LoVo (cell line): ENCODE measurements at regions not wholly inside any gene's neighbourhood (a gene's known extent, or its start where the extent isn't known, plus 50 kb on each side); places are given as distances from the start of the nearest gene placed in this dataset.

Experiments used
- DNase-seq: peaks from one replicate; pipeline ENCODE4 v3.0.0-alpha.2; 2016; ENCODE audit warnings: low spot score

DNA sequence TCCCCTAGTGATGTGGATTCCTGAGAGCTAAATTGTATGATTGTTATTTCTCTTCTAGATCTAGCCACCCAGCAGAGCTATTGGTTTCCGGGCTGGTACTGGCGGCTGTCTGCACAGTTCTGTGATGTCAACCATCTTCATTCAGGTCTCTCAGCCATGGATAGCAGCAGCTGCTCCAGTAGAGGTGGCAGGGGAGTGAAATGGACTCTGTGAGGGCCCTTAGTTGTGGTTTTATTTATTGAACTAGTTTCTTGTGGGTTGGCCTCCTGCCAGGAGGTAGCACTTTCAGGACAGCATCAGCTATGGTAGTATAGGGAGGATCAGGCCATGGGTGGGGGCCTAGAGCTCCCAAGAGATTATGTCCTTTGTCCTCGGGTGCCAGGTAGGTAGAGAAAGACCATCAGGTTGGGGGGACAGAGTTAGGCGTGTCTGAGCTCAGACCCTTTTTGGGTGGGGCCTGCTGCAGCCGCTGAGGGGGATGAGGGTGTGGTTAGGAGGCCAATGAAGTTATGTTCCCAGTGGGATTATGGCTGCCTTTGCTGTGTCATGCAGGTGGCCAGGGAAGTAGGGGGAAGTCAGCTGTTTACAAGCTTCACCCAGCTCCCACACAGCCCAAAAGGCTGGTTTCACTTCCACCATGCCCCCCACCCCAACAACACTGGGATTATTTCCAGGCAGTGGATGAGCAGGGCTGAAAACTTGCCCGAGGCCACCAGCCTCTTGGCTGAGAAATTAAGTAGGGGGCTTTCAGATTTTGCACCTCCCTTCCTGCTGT, 55.1 kb upstream of the RGS4 start:
- DNase-seq, result peak; percentile 38

DNA sequence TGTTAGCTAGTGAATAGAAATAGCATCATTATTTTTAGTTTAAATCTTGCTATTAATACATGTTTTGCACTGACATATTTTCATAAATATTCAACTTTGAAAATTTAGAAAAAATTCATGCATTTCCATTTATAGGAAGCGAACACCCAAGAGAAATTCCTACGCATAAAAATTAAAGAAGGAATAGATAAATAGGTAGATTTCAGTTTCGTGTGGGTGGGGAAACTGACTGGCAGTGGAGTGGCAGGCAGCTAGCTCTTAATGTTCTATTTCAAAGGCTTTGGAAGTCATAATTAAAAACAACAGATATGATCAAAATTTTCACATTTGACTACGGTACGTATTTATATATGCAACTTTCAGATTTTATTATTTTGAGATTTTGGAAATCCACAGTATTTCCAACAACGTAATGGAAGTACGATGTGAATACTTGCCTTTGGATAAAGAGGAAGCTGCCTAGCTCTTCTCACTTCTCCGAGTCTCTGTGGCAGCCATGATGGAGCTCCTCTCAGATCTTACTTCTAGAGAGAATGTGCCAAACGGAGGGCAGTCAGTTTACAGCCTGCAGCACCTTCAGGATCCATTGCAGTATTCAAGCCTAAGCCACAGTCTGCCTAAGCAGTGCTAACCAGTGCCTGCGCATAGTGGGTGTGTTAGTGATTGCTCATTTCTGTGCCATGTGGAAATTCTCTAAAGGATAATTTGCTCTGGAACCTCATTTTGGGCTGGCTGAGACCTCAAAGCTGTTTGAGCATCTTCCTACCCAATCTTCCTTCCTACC, 62.9 kb upstream of the RGS4 start:
- DNase-seq, result no peak

DNA sequence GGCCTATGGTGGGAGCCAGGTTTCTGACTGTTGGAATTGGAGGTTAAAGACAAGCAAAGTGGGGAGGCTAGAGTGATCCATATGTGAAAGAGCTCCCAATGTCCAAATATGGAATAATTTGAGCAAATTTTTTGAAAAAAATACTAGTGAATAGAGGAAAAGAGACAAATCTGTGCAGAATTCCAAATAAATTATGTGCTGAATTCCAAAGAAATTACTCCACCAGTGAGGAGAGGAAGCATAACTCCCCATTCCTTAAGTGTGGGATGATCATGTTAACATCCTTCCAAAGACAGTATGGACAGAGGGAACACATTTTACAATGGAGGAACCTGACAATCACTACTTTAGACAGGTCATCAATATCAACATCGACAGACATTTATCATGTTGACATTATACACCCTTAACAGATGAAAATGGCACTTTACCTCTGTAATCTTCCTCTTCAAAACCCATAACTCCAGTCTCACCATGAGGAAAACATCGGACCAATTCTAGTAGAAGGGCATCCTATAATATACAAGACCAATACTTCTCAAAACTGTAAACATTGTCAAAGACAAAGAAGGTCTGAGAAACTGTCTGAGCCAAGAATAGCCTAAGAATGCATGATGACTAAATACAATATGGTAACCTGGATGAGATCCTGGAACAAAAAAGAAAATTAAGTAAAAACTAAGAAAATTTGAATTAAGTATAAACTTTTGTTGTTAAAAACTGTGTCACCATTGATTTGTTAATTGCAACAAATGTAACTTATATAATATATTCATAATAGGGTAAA, 71.5 kb upstream of the RGS4 start:
- no peak for DNase-seq

DNA sequence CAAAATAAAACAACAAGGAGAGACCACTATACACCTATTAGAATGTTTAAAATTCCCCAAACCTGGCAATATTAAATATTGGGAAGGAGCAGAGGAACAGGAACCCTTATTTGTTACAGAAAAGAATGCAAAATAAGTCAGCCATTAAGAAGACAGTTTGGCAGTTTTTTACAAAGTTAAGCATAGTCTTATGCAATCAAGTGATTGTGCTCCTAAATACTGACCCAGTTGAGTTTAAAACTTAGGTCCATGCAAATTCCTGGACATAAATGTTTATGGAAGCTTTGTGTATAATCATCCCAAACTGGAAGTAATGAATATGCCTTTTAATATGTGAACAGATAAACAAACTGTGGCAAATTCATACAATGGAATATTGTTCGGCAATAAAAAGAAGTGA, 72.9 kb upstream of the RGS4 start:
- no peak for DNase-seq

DNA sequence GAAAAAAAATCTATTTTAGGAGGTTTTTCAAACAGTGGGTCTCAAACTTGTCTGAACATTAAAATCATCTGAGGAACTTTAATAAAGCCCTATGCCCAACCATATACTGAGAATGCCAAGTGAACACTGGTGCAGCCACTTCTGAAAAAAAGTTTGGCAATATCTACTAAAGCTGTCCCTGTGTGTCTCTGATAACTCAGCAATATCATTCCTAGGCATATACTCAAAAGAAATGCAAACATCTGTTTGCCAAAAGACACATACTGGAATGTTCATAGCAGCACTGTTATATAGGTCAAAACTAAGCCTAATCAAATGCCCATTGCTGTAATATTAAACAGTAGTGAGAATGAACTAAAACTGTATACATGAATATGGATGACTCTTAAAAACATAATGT, 74.2 kb upstream of the RGS4 start:
- DNase-seq, result no peak

DNA sequence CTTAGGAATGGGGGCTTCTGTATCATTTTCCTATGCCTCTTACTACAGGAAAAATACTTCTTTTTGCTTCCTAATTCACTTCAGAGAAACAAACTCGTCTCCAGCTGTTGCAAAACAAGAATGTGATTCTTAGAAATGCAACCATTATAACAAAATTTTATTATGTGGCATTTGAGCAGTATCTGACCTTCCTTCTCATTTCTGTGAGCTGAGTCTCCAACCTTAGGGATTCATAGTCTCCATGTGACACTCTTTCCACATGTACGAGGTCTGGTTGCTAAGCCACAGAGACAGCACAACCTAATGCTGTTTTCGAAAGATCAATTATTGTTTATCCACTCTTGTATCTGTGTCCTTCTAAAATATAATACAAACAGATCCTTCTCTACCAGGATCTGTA, 75.3 kb upstream of the RGS4 start:
- no peak for DNase-seq

DNA sequence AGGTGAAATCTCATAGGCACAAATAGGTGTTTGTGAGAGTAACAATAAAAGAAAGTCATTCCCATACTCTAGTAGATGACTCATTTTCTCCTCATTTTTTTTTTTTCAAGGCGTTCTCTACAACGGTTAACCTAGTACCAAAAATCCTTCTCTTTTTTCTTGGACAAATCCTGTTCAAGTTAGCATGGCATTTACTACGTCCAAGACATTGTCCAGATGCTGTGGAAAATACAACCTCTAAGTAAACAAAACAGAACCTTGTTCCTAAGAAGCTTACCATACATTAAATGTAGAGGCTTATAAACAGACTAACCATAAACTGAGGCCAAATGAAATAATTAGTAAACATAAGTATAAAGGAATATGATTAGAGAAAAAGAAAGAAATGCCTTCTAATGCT, 76.2 kb upstream of the RGS4 start:
- DNase-seq, result no peak

DNA sequence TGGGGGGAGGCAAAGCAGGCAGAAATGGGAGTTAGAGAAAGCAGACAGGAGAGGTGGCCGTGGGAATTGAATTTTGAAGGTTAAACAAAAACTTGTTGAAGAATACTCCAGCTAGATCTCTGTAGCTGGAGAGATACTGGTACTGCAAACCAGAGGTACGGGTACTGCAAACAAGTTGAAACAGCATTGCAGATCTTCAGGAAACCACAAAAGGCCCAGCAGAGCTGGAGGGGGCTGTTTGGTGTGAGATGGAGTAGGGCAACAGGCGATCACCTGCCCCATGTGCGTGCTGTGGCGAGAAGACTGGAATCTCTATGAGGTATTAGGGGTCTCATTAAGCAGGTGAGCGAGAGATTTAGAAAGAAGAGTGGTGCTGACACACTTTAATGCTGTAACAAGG, 77.7 kb upstream of the RGS4 start:
- DNase-seq, result no peak

DNA sequence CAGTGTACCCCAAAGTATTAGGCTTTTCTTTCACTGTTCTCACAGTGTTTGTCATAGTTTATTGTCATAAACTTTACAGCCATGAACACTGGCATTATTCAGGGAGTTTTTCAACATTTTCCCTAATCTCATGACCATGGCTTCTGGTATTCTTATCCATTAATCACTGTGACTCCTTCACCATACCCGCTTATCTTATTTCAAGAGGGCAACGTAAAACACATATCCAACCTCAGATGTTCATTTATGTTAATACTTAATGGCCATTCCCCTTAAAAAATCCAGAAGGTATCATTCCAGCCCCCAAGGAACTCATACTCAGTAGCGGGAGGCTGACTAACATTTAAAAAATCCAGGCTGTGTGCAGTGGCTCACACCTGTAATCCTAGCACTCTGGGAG, 78.5 kb upstream of the RGS4 start:
- DNase-seq, result no peak

DNA sequence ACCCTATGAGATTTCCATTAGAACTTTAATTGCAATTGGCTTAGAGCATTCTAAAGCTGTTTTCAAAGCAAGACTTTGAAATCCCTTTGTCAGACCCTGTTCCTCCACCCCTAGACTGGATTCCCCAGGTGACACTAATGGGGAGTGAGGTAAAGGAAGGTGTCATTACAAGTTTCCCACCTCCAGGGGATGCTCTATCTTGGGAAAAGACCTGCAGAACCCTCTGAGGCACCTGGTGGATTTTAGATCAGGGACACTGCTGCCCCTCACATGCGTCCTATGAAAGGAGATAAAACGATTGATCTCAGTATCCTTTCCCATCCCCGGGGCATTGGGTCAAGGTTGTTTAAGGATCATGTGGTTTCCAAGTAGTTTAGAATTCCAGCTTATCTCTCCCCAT, 80.3 kb upstream of the RGS4 start:
- no peak for DNase-seq

DNA sequence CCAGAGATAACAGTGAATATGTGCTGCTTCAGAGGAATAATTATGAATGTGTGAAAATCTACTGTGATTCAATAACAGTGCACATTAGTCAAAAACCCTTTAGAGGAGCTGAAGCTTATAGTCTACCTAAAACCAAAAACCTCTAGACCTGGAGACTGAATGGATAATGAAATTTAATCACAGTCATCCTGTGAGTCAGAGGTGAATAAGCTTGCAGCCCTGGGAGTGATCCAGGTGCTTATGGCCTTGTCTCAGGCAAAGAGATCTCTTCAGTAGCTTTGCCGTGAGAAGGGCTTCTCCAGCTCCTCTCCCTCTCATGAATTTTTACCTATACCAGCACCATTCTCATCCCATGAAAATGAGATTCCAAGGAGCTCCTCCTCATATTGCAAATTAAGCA, 81.3 kb upstream of the RGS4 start:
- peak; percentile 4 for DNase-seq

DNA sequence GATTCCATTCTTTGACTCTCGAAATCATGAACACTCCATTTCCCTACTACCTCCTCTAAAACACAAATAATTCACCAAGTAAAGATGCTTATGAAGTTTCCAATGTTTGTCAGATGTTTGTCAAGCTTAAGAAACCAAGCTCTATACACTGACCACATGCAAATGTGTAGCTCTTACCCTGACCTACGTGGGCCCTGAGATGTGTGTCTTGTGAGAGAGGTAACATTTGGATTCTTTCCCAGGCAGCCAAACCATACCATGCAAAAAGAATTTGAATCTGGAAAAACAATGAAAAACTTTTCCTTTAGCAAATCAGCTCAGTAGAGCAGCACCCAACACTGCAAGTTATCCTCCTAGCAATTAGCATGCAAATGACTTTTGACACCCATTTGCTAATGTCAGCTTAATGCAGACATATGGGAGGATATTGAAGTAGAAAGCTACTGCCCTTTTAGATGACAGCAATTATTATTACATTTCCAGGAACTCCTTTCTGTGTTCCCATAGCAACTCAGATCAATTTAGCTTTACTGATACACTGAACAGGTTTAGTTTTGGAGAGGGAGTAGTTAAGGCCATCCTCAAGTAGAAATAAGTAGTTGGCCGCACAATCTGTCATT, 83.2 kb upstream of the RGS4 start:
- no peak for DNase-seq

DNA sequence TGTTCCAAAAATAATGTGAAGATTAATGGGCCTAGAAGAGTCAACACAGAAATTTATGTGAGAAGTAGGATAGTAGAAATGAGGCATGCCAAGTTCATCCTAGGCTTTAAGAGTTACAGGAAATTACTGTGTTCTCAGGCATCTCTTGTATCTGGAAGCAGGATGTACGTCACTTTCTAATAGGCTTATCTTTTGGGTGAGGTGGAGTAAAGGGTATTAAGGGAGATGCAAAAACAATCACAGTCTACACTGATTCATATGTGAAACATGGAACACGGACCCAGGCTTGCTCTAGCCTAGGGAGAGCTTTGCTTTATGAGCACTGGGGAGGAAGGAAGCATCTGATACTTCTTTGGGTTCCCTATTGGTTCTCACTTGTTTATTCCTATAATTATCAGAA, 84.5 kb upstream of the RGS4 start:
- no peak for DNase-seq

DNA sequence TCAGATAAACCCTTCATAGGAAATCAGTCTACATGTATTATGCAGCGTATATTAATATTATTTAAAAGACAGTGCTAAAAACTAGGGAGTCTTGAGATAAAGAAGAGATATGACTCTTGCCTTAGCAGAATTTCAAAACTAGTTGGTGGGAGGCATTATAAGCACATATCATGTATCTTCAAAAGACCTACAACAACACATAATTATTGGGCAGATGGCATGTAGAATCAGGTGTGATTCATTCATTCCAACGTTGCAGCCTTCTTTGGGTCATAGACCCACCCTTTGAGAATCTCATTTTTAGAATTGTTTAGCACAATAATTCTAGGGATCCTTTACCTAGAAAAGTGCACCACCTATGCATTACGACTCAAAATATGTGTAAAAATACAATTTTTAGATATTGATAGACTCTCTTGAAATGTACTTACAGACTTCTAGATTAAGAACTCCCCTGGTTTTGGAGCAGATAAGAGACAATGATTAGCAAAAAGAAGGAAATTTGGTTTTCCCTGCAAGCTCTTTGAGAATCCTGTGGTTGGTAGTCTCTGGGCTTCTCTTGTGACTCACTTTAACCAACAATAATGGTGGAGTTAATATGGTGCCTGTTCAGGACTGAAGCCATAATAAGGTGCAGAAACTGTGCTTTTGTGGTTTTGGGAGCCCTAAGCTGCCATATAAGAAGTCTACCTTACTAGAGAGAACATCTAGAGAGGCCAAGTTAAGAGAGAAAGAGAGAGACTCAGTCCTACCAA, 85.3 kb upstream of the RGS4 start:
- DNase-seq, result no peak

DNA sequence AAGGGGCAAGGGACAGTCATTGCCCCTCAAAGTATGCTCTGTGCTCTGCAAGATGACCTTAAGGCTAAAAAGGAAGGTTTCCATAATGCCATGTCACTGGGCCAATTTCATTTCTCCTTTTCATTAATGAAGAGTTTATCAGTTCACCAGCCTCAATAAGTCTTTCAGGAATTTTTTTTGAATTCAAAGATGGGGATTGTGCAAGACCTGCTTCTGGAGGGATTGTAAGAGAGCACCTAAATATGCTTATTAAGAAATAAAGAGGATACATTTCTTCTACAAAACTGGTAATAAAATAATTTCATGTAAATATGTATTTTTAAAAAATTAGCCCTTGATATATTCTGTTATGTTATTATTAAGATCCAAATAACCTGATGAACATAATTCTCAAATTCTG, 86.8 kb upstream of the RGS4 start:
- DNase-seq, result no peak

DNA sequence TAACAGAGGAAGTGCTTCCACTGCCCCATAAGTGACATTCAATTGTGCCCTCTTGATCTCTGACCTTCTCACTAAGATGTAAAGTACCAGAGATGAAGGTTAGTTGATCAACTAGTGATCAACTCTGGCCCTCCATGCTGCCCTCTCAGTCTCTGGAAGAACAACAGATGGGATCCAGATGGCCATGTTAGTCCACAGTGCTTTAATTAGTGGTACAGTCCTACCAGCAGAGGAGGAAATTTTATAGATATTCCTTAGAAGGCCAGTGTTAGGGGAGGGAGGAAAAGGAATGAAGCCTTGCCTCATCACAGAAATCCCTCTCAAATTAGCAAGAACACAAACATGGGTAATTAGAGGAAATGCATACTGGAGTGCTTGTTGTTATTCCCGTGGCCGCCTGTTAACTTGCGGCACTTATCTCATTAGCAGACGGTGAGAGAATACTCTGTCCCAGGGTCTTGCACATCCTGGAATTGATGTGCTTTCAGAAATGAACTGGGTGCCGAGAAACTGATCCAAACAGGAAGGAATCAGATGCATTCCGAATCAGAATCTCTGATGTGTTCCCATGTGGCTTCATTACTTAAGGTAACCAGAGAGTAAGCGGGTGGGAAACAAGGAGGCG, 91.1 kb upstream of the RGS4 start:
- DNase-seq, result no peak

DNA sequence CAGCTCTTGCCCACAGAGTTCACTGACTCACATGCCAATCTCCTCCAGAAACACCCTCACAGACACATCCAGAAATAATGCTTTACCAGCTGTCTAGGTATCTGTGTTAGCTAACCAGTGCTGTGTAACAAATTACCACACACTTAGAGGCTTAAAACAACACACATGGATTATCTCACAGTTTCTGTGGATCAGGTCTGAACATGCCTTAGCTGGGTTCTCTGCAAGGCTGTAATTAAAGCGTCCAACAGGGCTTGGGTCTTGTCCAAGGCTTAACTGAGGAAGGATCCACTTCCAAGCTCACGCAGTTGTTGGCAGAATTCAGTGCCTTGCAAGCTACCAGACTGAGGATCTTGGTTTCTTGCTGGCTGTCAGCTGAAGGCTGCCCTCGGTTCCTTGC, 92.5 kb upstream of the RGS4 start:
- no peak for DNase-seq

DNA sequence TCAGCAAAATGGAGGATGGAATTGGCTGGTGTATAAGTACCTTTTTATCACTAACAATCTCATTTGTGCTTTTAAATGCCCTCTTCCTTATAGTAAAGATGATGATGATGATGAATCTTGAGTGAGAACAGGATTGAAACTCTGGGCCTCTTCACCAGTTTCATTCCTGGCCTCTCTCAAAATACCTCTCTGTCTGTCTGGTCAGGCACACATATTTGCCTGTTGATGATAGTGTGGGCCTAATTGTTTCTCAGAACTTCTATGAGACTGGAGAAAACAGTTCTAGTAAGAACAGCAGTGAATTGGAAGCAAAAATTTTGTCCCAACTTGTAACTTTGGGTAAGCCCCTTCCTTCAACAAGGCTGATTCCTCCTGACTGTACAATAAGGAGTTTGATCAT, 94.4 kb upstream of the RGS4 start:
- no peak for DNase-seq

DNA sequence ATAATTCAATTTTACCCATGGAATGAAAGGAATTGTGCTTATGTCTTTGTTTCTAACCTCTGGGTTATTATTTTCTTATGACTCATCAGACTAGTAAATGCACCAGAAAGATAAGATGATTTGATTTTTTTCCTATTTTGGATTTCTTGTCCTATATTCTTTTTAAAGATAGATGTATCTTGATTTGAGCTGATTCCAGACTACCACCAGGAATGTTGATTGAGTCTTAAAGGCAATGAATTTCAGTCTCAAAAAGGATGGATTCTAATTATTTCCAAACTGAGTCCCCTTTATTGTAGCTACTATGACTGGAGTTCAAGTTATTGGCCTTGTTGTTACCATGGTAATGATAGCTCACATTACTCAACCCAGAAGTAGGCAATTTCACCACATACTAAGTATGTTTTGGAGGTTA, 95.8 kb upstream of the RGS4 start:
- DNase-seq, result no peak

DNA sequence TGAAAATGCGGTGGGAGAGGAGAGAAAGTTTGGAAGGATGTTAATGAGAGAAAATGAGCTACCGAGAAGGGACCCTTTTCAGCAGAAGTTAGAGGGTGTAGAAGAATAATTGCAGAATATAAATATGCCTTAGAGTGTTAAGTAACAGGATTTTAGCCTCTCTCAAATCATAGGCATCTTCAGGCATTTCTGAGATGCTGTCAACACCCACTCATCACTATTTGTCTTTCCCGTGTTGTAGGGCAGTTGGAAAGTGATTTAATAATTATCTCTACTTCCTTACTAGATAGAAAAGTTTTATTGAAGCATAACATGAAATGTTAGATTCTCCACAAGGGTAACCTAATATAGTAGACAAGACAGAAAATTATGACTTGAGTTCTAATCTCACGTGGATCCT, 96.4 kb upstream of the RGS4 start:
- no peak for DNase-seq

DNA sequence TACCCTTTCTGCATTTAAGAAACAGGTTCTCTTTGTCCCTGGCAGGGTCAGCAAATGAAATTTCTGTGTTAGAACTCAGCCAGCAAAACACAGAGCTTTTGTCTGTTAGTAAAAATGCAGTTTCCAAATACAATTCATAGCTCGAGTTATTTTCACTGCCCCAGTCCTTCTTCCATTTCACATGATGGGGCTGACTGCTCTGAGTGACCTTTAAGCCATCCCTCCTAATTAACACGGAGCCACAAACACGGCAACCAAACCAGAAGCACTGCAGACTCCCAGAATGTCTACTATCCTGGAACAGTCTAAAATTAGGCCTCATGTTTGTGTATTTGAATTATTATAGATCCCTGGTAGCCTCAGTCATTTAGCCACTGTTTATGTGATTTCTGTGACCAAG, 99.1 kb upstream of the RGS4 start:
- no peak for DNase-seq
